ENCODE measurements at regions not wholly inside any gene's neighbourhood (a gene's known extent, or its start where the extent isn't known, plus 50 kb on each side); places are given as distances from the start of the nearest gene placed in this dataset.

- Histone ChIP-seq H3K27ac (ENCODE audit: poor library complexity, severe bottlenecking) (no peak overlapping the region), H3K36me3 (ENCODE audit: low read depth) (no peaks in the 10 kb centered on the region), H3K27me3 (ENCODE audit: insufficient read depth, poor library complexity, severe bottlenecking) (peaks cover 16% of the 10 kb centered on the region), H3K4me1 (ENCODE audit: insufficient read depth, poor library complexity, severe bottlenecking) (no peaks in the 10 kb centered on the region), H3K9me3 (ENCODE audit: severe bottlenecking) (no peaks in the 10 kb centered on the region), H3K4me3 (ENCODE audit: severe bottlenecking) (no peak overlapping the region)
- no peak for ATAC-seq (ENCODE audit: low read depth)
- TF ChIP-seq, protein P1, sequence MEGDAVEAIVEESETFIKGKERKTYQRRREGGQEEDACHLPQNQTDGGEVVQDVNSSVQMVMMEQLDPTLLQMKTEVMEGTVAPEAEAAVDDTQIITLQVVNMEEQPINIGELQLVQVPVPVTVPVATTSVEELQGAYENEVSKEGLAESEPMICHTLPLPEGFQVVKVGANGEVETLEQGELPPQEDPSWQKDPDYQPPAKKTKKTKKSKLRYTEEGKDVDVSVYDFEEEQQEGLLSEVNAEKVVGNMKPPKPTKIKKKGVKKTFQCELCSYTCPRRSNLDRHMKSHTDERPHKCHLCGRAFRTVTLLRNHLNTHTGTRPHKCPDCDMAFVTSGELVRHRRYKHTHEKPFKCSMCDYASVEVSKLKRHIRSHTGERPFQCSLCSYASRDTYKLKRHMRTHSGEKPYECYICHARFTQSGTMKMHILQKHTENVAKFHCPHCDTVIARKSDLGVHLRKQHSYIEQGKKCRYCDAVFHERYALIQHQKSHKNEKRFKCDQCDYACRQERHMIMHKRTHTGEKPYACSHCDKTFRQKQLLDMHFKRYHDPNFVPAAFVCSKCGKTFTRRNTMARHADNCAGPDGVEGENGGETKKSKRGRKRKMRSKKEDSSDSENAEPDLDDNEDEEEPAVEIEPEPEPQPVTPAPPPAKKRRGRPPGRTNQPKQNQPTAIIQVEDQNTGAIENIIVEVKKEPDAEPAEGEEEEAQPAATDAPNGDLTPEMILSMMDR (IDR thresholded peaks at IDR 0.05; ENCODE audit: poor library complexity, severe bottlenecking) = no peak
- no peak for DNase-seq (ENCODE audit: low spot score)
Measured at GRCh38 chr13:22141716-22142115, 470.8 kb downstream of the FGF9 start.

DNA sequence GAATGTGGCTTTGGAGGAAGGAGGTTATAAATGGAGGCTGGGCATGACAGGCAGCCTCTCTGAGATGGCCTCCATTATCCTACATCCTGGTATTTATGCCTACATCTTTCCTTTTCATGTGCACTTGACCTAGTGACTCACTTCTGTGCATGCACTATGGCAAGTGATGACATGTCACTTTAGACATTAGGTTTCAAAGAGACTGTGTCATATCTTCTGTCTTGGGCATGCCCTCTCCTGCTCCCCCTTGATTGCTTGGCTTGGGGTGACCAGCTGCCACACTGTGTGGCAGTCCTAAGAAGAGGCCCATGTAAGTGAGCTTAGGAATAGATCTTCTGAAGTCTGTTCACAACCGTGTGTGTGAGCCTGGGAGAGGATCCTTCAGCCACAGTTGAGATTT is 472.8 kb downstream of the FGF9 start:
- H3K36me3 ChIP-seq (ENCODE audit: low read depth) = no peaks in the 10 kb centered on the region
- no peak for DNase-seq (ENCODE audit: low spot score)

DNA sequence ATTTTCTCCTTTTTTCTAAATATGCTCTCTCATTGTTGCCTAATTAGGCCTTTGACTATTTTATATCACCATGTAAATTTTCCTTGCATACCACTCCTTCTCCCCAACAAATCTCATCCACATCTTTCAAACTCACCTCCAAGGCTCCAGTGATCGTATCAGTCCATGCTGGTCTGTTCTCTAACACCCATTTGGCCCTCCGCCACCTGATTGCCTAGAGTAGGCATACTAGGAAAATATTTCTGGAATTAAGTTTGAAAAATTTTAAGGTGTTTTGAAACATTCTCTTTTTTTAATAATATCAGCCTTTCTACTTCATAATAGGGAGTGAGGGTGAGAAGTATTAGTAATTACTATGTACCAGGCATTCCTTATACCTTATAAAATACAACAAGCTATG is 473.9 kb downstream of the FGF9 start:
- Histone ChIP-seq H3K9me3 (ENCODE audit: severe bottlenecking) (no peaks in the 10 kb centered on the region), H3K36me3 (ENCODE audit: low read depth) (no peaks in the 10 kb centered on the region), H3K27me3 (ENCODE audit: insufficient read depth, poor library complexity, severe bottlenecking) (peaks cover 5% of the 10 kb centered on the region), H3K4me1 (ENCODE audit: insufficient read depth, poor library complexity, severe bottlenecking) (no peaks in the 10 kb centered on the region), H3K27ac (ENCODE audit: poor library complexity, severe bottlenecking) (no peak overlapping the region), H3K4me3 (ENCODE audit: severe bottlenecking) (no peak overlapping the region)
- no peak for ATAC-seq (ENCODE audit: low read depth)
- TF ChIP-seq, protein P1 (IDR thresholded peaks at IDR 0.05; ENCODE audit: poor library complexity, severe bottlenecking) = no peak
- DNase-seq (ENCODE audit: low spot score) = no peak

More for the DNA sequence above, 472.8 kb downstream of the FGF9 start:
- Histone ChIP-seq H3K27ac (ENCODE audit: poor library complexity, severe bottlenecking) (no peak overlapping the region), H3K4me1 (ENCODE audit: insufficient read depth, poor library complexity, severe bottlenecking) (no peaks in the 10 kb centered on the region), H3K27me3 (ENCODE audit: insufficient read depth, poor library complexity, severe bottlenecking) (peaks cover 5% of the 10 kb centered on the region), H3K9me3 (ENCODE audit: severe bottlenecking) (no peaks in the 10 kb centered on the region), H3K4me3 (ENCODE audit: severe bottlenecking) (no peak overlapping the region)
- TF ChIP-seq, protein P1 (IDR thresholded peaks at IDR 0.05; ENCODE audit: poor library complexity, severe bottlenecking) = no peak
- no peak for ATAC-seq (ENCODE audit: low read depth)

DNA sequence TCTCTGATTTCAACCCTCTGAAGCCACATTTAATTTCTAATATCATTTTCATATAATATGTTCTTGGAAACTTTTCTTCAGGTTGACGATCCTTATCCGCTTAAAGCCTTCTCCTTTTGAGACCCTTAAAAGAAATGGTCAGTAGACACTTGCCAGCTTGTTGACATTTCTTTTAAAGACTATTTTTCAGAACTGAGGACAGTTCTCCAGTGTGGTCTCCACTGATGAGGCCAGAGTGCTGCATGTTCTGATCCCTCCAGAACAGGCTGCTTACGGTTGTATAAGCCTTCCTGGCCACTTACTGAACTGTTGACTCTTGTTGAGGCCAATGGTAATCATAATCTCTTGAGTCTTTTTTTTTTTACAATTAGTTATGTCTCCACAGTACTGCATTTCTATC is 477.3 kb downstream of the FGF9 start:
- H3K27me3 ChIP-seq (ENCODE audit: insufficient read depth, poor library complexity, severe bottlenecking) = peaks cover 20% of the 10 kb centered on the region
- no peak for ATAC-seq (ENCODE audit: low read depth)
- H3K27ac ChIP-seq (ENCODE audit: poor library complexity, severe bottlenecking) = no peak overlapping the region
- no peaks in the 10 kb centered on the region for H3K9me3 ChIP-seq (ENCODE audit: severe bottlenecking)
- H3K36me3 ChIP-seq (ENCODE audit: low read depth) = no peaks in the 10 kb centered on the region
- no peak for DNase-seq (ENCODE audit: low spot score)
- no peak overlapping the region for H3K4me3 ChIP-seq (ENCODE audit: severe bottlenecking)
- TF ChIP-seq, protein P1 (IDR thresholded peaks at IDR 0.05; ENCODE audit: poor library complexity, severe bottlenecking) = no peak
- no peaks in the 10 kb centered on the region for H3K4me1 ChIP-seq (ENCODE audit: insufficient read depth, poor library complexity, severe bottlenecking)

DNA sequence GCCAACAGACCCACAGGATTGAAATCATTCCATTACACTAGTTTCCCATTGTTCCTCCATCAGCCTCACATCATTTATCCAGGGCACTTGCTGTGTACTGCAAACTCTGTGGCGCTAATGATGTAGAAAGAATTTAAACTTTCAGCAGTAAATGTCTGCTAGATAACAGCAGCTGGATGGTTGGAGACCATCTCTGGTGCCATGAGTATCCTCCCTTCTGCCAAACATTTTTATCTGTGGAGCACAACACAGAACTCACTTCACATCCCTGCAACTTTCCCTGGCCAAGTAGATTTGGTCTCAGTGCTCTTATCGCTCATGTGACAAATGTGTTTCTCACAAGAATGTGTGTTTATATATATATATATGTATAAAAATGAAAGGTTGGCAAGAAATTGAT is 481.9 kb downstream of the FGF9 start:
- Histone ChIP-seq H3K9me3 (ENCODE audit: severe bottlenecking) (no peaks in the 10 kb centered on the region), H3K27me3 (ENCODE audit: insufficient read depth, poor library complexity, severe bottlenecking) (peaks cover 23% of the 10 kb centered on the region)
- ATAC-seq (ENCODE audit: low read depth) = no peak

More for the DNA sequence above, 481.9 kb downstream of the FGF9 start:
- DNase-seq (ENCODE audit: low spot score) = no peak
- no peak overlapping the region for H3K27ac ChIP-seq (ENCODE audit: poor library complexity, severe bottlenecking)
- H3K4me3 ChIP-seq (ENCODE audit: severe bottlenecking) = no peak overlapping the region
- TF ChIP-seq, protein P1 (IDR thresholded peaks at IDR 0.05; ENCODE audit: poor library complexity, severe bottlenecking) = no peak
- no peaks in the 10 kb centered on the region for H3K36me3 ChIP-seq (ENCODE audit: low read depth)
- no peaks in the 10 kb centered on the region for H3K4me1 ChIP-seq (ENCODE audit: insufficient read depth, poor library complexity, severe bottlenecking)
